SK-N-SH (cell line): ENCODE measurements at regions not wholly inside any gene's neighbourhood (a gene's known extent, or its start where the extent isn't known, plus 50 kb on each side); places are given as distances from the start of the nearest gene placed in this dataset.

Source experiments
- CTCF ChIA-PET: fragments of 300-600, 350-600 bp; formaldehyde crosslinking; extraction: SDS; loops from one replicate; lab custom pipeline; 2021; lab: Yijun Ruan, JAX
- POLR2A ChIA-PET: fragments of 350-600 bp; sonication (Branson Sonifier 250); formaldehyde crosslinking; extraction: SDS; loops from one replicate; lab custom pipeline; 2020; ENCODE audit warnings: antibody characterized with exemption, inconsistent platforms; lab: Yijun Ruan, JAX
- DNase-seq: peaks from one replicate; pipeline ENCODE4 v3.0.0; 2012
- H2AFZ ChIP-seq: fragments of 200-600 bp; sonication (generic); 2 replicates; pipeline ENCODE4 v1.8.1; 2016; ENCODE audit warnings: antibody characterized with exemption, mild to moderate bottlenecking, low read depth
- H3F3A ChIP-seq: fragments of 200-600 bp; sonication (generic); replicated peaks from 2 replicates; pipeline ENCODE3; 2016; ENCODE audit warnings: antibody characterized with exemption, mild to moderate bottlenecking; ENCODE audit not compliant: insufficient read depth
- H3K27ac ChIP-seq, 2 experiments: fragments of 200-500 bp in 1 of 2; fragments of 200-600 bp in 1 of 2; sonication (Bioruptor generic) in 1 of 2; sonication (generic), shearing (Covaris generic) in 1 of 2; 2 replicates each; pipeline versions ENCODE4 v1.5.1 to v1.6.1; 2014 to 2016; ENCODE audit warnings: low read depth in 2 of 2, inconsistent platforms in 1 of 2, low read length in 1 of 2, mild to moderate bottlenecking in 1 of 2, mixed read lengths in 1 of 2
- H3K27me3 ChIP-seq: fragments of 200-600 bp; sonication (generic), shearing (Covaris generic); 2 replicates; pipeline ENCODE4 v1.6.1; 2016; ENCODE audit warnings: mixed run types; ENCODE audit not compliant: insufficient read depth
- H3K36me3 ChIP-seq, 2 experiments: fragments of 200-500 bp in 1 of 2; fragments of 200-600 bp in 1 of 2; sonication (Bioruptor generic) in 1 of 2; sonication (generic) in 1 of 2; replicated peaks in 1 of 2; 2 replicates each; pipeline versions ENCODE3 to v1.5.1; 2014 to 2016; ENCODE audit warnings: low read length in 1 of 2, mild to moderate bottlenecking in 1 of 2; ENCODE audit not compliant: insufficient read depth in 2 of 2, control insufficient read depth in 1 of 2
- H3K4me1 ChIP-seq, 2 experiments: fragments of 200-500 bp in 1 of 2; fragments of 200-600 bp in 1 of 2; sonication (Bioruptor generic) in 1 of 2; sonication (generic), shearing (Covaris generic) in 1 of 2; 2 replicates each; pipeline versions ENCODE4 v1.5.1 to v1.6.1; 2014 to 2016; ENCODE audit warnings: low read depth in 1 of 2, low read length in 1 of 2, mixed run types in 1 of 2; ENCODE audit not compliant: insufficient read depth in 2 of 2, control insufficient read depth in 1 of 2
- H3K4me2 ChIP-seq: fragments of 200-600 bp; sonication (generic), shearing (Covaris generic); 2 replicates; pipeline ENCODE4 v1.6.1; 2017; ENCODE audit warnings: mixed run types
- H3K4me3 ChIP-seq, 2 experiments: fragments of 200-500 bp in 1 of 2; fragments of 200-600 bp in 1 of 2; sonication (Bioruptor generic) in 1 of 2; sonication (generic), shearing (Covaris generic) in 1 of 2; 2 replicates each; pipeline versions ENCODE4 v1.5.1 to v1.8.1; 2014 to 2016; ENCODE audit warnings: low read depth in 2 of 2, inconsistent platforms in 1 of 2, low read length in 1 of 2, mild to moderate bottlenecking in 1 of 2, mixed read lengths in 1 of 2, moderate library complexity in 1 of 2
- H3K79me2 ChIP-seq: fragments of 200-600 bp; sonication (generic); 2 replicates; pipeline ENCODE4 v1.8.1; 2017; ENCODE audit warnings: mild to moderate bottlenecking; ENCODE audit not compliant: insufficient read depth
- H3K9ac ChIP-seq: fragments of 200-600 bp; sonication (generic); 2 replicates; pipeline ENCODE4 v1.6.1; 2017; ENCODE audit warnings: mixed run types
- H3K9me2 ChIP-seq: fragments of 200-600 bp; sonication (generic); 2 replicates; pipeline ENCODE4 v1.6.1; 2017; ENCODE audit warnings: mixed run types
- H3K9me3 ChIP-seq: fragments of 200-600 bp; sonication (generic); 2 replicates; pipeline ENCODE4 v1.6.1; 2017; ENCODE audit warnings: mixed run types, mild to moderate bottlenecking, moderate library complexity
- H4K20me1 ChIP-seq: fragments of 200-600 bp; sonication (generic); 2 replicates; pipeline ENCODE4 v1.6.1; 2017; ENCODE audit warnings: mild to moderate bottlenecking, mixed run types; ENCODE audit not compliant: insufficient read depth
- CHD2 ChIP-seq: fragments of 150-350 bp; IDR thresholded peaks from 2 replicates; pipeline ENCODE4 v1.6.1; 2018; ENCODE audit warnings: low read length; ENCODE audit not compliant: partially characterized antibody
- CTCF ChIP-seq: fragments of 200-600 bp; sonication (generic); IDR thresholded peaks from 2 replicates; pipeline ENCODE4 v1.6.1; 2017; ENCODE audit warnings: antibody characterized with exemption, mild to moderate bottlenecking, moderate library complexity
- ELF1 ChIP-seq: IDR thresholded peaks from 2 replicates; pipeline ENCODE4 v1.4.0; 2012
- EZH2phosphoT487 ChIP-seq: fragments of 200-600 bp; sonication (generic); IDR thresholded peaks from 2 replicates; pipeline ENCODE4 v1.6.1; 2017; ENCODE audit warnings: low read depth, mixed run types, mild to moderate bottlenecking, antibody characterized with exemption, moderate library complexity, borderline replicate concordance
- FOXJ3 ChIP-seq: sonication (generic); formaldehyde crosslinking; IDR thresholded peaks from 2 replicates; pipeline ENCODE4 v1.5.1; 2020; ENCODE audit warnings: mild to moderate bottlenecking, missing genetic modification reagents
- GABPA ChIP-seq: IDR thresholded peaks from 2 replicates; pipeline ENCODE4 v1.4.0; 2012; ENCODE audit warnings: low read depth, mild to moderate bottlenecking
- IRF3 ChIP-seq: fragments of 150-350 bp; IDR thresholded peaks from 2 replicates; pipeline ENCODE4 v1.6.1; 2016; ENCODE audit warnings: mild to moderate bottlenecking, low read depth, low read length
- JUND ChIP-seq: IDR thresholded peaks from 2 replicates; pipeline ENCODE4 v1.4.0; 2012
- MAX ChIP-seq: IDR thresholded peaks from 2 replicates; pipeline ENCODE4 v1.4.0; 2012; ENCODE audit warnings: low read depth
- MEF2A ChIP-seq: IDR thresholded peaks from 2 replicates; pipeline ENCODE4 v1.4.0; 2012; ENCODE audit warnings: low read depth, borderline replicate concordance
- NFIC ChIP-seq: IDR thresholded peaks from 2 replicates; pipeline ENCODE4 v1.4.0; 2012; ENCODE audit warnings: borderline replicate concordance
- NRF1 ChIP-seq: IDR thresholded peaks from 2 replicates; pipeline ENCODE4 v1.6.1; 2012; ENCODE audit warnings: low read depth, mild to moderate bottlenecking, low read length
- PBX3 ChIP-seq: IDR thresholded peaks from 2 replicates; pipeline ENCODE4; 2012
- REST ChIP-seq: IDR thresholded peaks from 2 replicates; pipeline ENCODE4 v1.6.1; 2012; ENCODE audit warnings: mild to moderate bottlenecking, low read depth, low read length, moderate library complexity
- RFX5 ChIP-seq: IDR thresholded peaks from 2 replicates; pipeline ENCODE4 v1.6.1; 2012; ENCODE audit warnings: mild to moderate bottlenecking, improper control_type of control experiment, low read length
- RXRA ChIP-seq: IDR thresholded peaks from 2 replicates; pipeline ENCODE4 v1.4.0; 2012; ENCODE audit warnings: low read depth, mild to moderate bottlenecking, borderline replicate concordance
- TAF1 ChIP-seq: IDR thresholded peaks from 2 replicates; pipeline ENCODE4 v1.6.1; 2012; ENCODE audit warnings: low read depth, mild to moderate bottlenecking, low read length, moderate library complexity, borderline replicate concordance
- USF1 ChIP-seq: IDR thresholded peaks from 2 replicates; pipeline ENCODE4 v1.4.0; 2012; ENCODE audit warnings: low read depth, borderline replicate concordance
- YY1 ChIP-seq: IDR thresholded peaks from 2 replicates; pipeline ENCODE4 v1.4.0; 2012; ENCODE audit warnings: low read depth, mild to moderate bottlenecking
- ZBTB33 ChIP-seq: IDR thresholded peaks from 2 replicates; pipeline ENCODE4 v1.4.0; 2012; ENCODE audit warnings: low read depth, borderline replicate concordance
- WGBS: methylation state at CpG from one replicate; pipeline ENCODE4 v1.1.6; 2017; ENCODE audit warnings: low lambda C conversion rate; 5-methylcytosine and 5-hydroxymethylcytosine counted together

DNA sequence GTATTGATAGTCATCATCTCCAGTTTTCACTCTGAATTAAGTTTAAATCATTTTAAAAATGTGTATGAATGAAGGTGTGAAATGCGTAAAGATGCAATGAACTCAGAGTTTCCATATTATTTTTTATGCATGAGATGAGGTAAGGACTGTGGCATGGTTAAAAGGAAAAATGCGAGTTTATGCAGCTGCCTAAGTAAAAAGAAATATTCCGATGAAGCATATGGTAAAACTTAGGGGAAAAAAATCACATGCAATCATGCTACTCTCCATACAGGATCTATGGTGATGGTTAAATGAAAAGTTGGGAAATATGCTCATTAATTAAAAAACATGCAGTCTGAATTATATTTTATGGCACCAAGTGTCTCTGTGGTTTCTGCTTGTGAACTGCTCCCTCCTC lies 77.5 kb upstream of the SP8 start:
- TF ChIP-seq YY1 (no peak), USF1 (no peak), FOXJ3 (no peak), TAF1 (no peak), NRF1 (no peak), ELF1 (no peak), CHD2 (no peak), CTCF (no peak), PBX3 (no peak), MAX (no peak), EZH2phosphoT487 (no peak), JUND (no peak), NFIC (no peak), IRF3 (no peak), REST (no peak), ZBTB33 (no peak), RXRA (no peak), RFX5 (no peak), MEF2A (no peak), GABPA (no peak)
- Histone ChIP-seq H3K27me3 (no peaks in the 10 kb centered on the region), H3F3A (no peaks in the 10 kb centered on the region), H3K4me2 (no peak overlapping the region), H3K4me1 (no peaks in the 10 kb centered on the region), H3K36me3 (no peaks in the 10 kb centered on the region), H3K27ac (no peak overlapping the region), H2AFZ (no peak overlapping the region), H3K9ac (no peak overlapping the region), H3K9me3 (no peaks in the 10 kb centered on the region), H4K20me1 (no peaks in the 10 kb centered on the region), H3K9me2 (no peaks in the 10 kb centered on the region), H3K79me2 (no peaks in the 10 kb centered on the region), H3K4me3 (no peak overlapping the region)
- 7% methylated on average over 3 of the region's 3 CpGs for WGBS
- CTCF ChIA-PET = no interaction called here
- POLR2A ChIA-PET = no interaction called here
- no peak for DNase-seq
